Stomach (tissue), 8 donors: ENCODE measurements at regions not wholly inside any gene's neighbourhood (a gene's known extent, or its start where the extent isn't known, plus 50 kb on each side); places are given as distances from the start of the nearest gene placed in this dataset.
A peak's percentile ranks its signal among the peaks of the same experiment; 100 is the strongest.

ENCODE experiments used
- DNase-seq, 2 donors: peaks; one replicate each; pipeline versions ENCODE4 v3.0.0 to v3.0.0-alpha.2; 2013 to 2019
- H3K27ac ChIP-seq, 5 donors: fragments of 200-600 bp in 4 of 5; sonication (generic) in 4 of 5; one replicate each; pipeline ENCODE4 v1.5.1; 2013 to 2019; ENCODE audit warnings: mild to moderate bottlenecking in 1 of 5, moderate library complexity in 1 of 5
- H3K27me3 ChIP-seq, 3 donors: fragments of 200-600 bp; sonication (generic); one replicate each; pipeline ENCODE4 v1.5.1; 2017 to 2019; ENCODE audit warnings: mixed run types in 1 of 3
- H3K36me3 ChIP-seq, 4 donors: fragments of 200-600 bp; sonication (generic); 1 replicate in 3 of 4; 2 replicates in 1 of 4; pipeline ENCODE4 v1.5.1; 2016 to 2019
- H3K4me1 ChIP-seq, 4 donors: fragments of 200-600 bp; sonication (generic); one replicate each; pipeline ENCODE4 v1.5.1; 2016 to 2019
- H3K4me3 ChIP-seq, 4 donors: fragments of 200-600 bp; sonication (generic) in 3 of 4; one replicate each; pipeline ENCODE4 v1.5.1; 2016 to 2019; ENCODE audit warnings: mild to moderate bottlenecking in 1 of 4
- H3K9me3 ChIP-seq, 4 donors: fragments of 200-600 bp; sonication (generic); one replicate each; pipeline ENCODE4 v1.5.1; 2016 to 2019
- EP300 ChIP-seq: sonication (generic); formaldehyde crosslinking; IDR thresholded peaks from one replicate; pipeline ENCODE4 v1.6.1; 2017; ENCODE audit warnings: antibody characterized with exemption
- POLR2A ChIP-seq, 4 donors: fragments of 450-650 bp; IDR thresholded peaks; one replicate each; pipeline ENCODE4 v1.6.1; 2016; ENCODE audit warnings: antibody characterized with exemption in 4 of 4, control low read depth in 2 of 4, mild to moderate bottlenecking in 1 of 4, moderate library complexity in 1 of 4
- POLR2AphosphoS5 ChIP-seq, 3 donors: sonication (generic); formaldehyde crosslinking; IDR thresholded peaks; one replicate each; pipeline ENCODE4 v1.6.1; 2016; ENCODE audit warnings: antibody characterized with exemption in 3 of 3
- WGBS, 5 donors: extraction: QIAGEN DNeasy Blood & Tissue Kit in 3 of 5; methylation state at CpG; one replicate each; pipeline versions ENCODE4 v1.1.5 to v1.1.7; 2013 to 2018; 5-methylcytosine and 5-hydroxymethylcytosine counted together
- intact Hi-C: fragments of 100-400 bp; cut with DNase I; formaldehyde crosslinking; loops from one replicate; pipeline ENCODE4 v1.15.1; 2023; ENCODE audit warnings: low total_unique reads
- TF ChIP-seq, protein P1 (sequence below), 7 experiments: fragments of 450-650 bp in 4 of 7; fragments of 200-600 bp in 3 of 7; sonication (generic) in 3 of 7; IDR thresholded peaks; one replicate each; pipeline ENCODE4 v1.5.1; 2016 to 2019; ENCODE audit warnings: antibody characterized with exemption in 7 of 7, control low read depth in 2 of 7, mild to moderate bottlenecking in 1 of 7
- donor health status: healthy with polysubstance abuse.
- donor health status: Bipolar disorder and iron deficiency.
- donor health status: healthy.

DNA sequence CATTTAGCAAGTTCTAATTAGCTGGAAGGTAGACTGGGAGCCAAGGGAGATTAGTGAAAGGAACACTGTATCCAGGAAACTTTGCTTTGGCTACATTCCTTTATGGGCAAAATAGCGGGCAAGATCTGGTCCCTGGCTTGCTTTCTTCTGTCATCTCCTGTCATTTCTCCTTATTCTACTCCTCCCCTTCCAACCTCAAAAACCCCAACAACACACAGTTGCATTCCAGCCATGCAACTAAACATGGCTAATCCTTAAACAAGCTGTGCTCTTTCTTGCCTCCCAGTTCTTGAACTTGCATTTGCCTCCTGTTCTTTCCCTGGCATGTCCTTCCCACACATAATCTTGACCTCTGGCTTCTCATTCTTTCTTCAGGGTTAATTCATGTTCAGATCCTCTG is 59.5 kb upstream of the CDCA7L start:
- peaks cover 0 to 10% (median 4%) of the 10 kb centered on the region in 4 donors for H3K4me1 ChIP-seq
- DNase-seq: no peak
- intact Hi-C loops: no loop called here
- H3K27me3 ChIP-seq: peaks cover 0 to 13% (median 0%) of the 10 kb centered on the region in 3 donors
- WGBS, 5 donors: 30 to 90% (median 56%) methylated on average over 1 of the region's 1 CpG
- TF ChIP-seq POLR2AphosphoS5 (IDR thresholded peaks at IDR 0.05): no peak
- TF ChIP-seq, protein P1, sequence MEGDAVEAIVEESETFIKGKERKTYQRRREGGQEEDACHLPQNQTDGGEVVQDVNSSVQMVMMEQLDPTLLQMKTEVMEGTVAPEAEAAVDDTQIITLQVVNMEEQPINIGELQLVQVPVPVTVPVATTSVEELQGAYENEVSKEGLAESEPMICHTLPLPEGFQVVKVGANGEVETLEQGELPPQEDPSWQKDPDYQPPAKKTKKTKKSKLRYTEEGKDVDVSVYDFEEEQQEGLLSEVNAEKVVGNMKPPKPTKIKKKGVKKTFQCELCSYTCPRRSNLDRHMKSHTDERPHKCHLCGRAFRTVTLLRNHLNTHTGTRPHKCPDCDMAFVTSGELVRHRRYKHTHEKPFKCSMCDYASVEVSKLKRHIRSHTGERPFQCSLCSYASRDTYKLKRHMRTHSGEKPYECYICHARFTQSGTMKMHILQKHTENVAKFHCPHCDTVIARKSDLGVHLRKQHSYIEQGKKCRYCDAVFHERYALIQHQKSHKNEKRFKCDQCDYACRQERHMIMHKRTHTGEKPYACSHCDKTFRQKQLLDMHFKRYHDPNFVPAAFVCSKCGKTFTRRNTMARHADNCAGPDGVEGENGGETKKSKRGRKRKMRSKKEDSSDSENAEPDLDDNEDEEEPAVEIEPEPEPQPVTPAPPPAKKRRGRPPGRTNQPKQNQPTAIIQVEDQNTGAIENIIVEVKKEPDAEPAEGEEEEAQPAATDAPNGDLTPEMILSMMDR (IDR thresholded peaks at IDR 0.05): no peak
- TF ChIP-seq POLR2A (IDR thresholded peaks at IDR 0.05): no peak
- TF ChIP-seq EP300: no peak
- H3K27ac ChIP-seq: no peak overlapping the region
- no peaks in the 10 kb centered on the region for H3K9me3 ChIP-seq
- H3K36me3 ChIP-seq: no peaks in the 10 kb centered on the region
- no peak overlapping the region for H3K4me3 ChIP-seq

DNA sequence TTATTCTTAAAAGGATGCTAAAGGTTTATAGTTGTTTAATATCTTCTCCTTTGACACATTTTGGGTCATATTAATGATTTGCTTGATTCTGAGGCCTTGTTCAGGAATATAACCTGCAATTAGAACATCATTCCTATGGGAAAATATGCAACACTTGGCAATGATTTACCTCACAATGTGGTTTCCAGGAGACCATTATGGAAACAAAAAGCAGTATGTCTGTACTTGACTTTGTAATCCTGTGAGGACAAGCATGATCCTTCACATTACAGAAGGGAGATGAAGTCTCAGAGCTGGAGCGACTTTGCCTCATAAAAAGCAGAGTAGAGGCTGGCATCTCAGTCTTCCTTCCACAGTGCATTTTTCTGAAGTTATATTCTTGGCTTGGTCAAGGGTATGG is 57.0 kb upstream of the CDCA7L start:
- 44 to 83% (median 78%) methylated on average over 1 of the region's 1 CpG for WGBS, 5 donors
- TF ChIP-seq POLR2AphosphoS5 (IDR thresholded peaks at IDR 0.05) (no peak), POLR2A (IDR thresholded peaks at IDR 0.05) (no peak), EP300 (no peak)
- TF ChIP-seq, protein P1 (IDR thresholded peaks at IDR 0.05): no peak
- H3K27me3 ChIP-seq: no peaks in the 10 kb centered on the region
- peak in 1 of 2 donors; percentile 23 for DNase-seq
- H3K9me3 ChIP-seq: no peaks in the 10 kb centered on the region
- H3K36me3 ChIP-seq: no peaks in the 10 kb centered on the region
- intact Hi-C loops: no loop called here
- H3K27ac ChIP-seq: no peak overlapping the region
- H3K4me3 ChIP-seq: no peak overlapping the region
- peaks cover 0 to 9% (median 3%) of the 10 kb centered on the region in 4 donors for H3K4me1 ChIP-seq

DNA sequence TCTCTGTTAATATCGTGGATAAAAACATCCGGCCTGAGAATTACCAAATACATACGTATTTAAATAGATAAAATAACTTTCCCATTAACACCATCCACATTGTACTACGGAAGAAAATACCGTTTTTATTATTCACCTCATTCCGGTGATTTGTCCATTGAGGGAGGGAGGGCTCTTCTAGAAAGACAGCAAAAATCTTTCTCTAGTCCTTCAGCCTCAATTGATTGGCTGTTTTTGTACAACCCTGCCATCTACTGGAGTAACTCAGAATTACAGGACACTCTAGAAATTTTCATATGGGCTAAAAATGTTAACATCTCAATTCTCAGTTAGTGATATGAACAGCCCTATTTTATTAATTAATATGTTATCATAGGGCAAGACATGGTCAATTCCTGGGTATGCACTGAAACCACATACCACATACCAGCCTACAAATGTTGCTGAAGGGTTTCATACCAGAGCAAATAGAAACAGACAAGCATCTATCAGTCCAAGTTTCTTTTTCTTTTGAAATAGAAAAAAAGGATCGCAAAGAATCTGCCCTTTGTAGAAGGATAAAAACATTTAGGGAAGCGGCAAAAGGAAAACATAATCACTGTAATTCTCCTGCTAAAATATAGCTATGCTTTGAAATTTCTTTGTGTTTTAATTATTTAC is 55.8 kb upstream of the CDCA7L start:
- intact Hi-C loops: no loop called here
- H3K27me3 ChIP-seq: no peaks in the 10 kb centered on the region
- H3K27ac ChIP-seq: no peak overlapping the region
- H3K36me3 ChIP-seq: no peaks in the 10 kb centered on the region
- peak in 1 of 2 donors; percentile 76 for DNase-seq
- peaks cover 0 to 9% (median 3%) of the 10 kb centered on the region in 4 donors for H3K4me1 ChIP-seq
- TF ChIP-seq, protein P1 (IDR thresholded peaks at IDR 0.05): peak in 5 of 7 experiments; percentile 48 to 87 (median 75)
- TF ChIP-seq EP300: no peak
- H3K9me3 ChIP-seq: no peaks in the 10 kb centered on the region
- WGBS, 5 donors: 13 to 15% (median 15%) methylated on average over 8 of the region's 8 CpGs
- no peak overlapping the region for H3K4me3 ChIP-seq

DNA sequence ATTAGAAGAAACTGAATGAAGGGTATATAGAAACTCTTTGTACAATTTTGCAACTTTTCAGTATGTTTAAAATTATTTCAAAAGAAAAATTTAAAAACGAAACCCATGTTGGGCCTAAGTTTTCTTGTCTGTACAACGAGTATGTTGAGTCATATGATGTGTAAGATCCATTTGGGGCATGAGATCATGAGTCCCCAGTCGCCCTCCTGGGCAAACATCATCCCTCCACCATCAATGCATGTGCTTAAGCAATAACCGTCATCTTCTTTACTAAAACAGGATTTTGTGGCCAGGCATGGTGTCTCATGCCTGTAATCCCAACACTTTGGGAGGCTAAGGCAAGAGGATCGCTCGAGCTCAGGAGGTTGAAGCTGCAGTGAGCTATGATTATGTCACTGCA is 54.2 kb upstream of the CDCA7L start:
- intact Hi-C loops: no loop called here
- no peak for TF ChIP-seq POLR2A (IDR thresholded peaks at IDR 0.05)
- TF ChIP-seq EP300: no peak
- TF ChIP-seq, protein P1 (IDR thresholded peaks at IDR 0.05): no peak
- TF ChIP-seq POLR2AphosphoS5 (IDR thresholded peaks at IDR 0.05): no peak

More for the DNA sequence above, 54.2 kb upstream of the CDCA7L start:
- no peaks in the 10 kb centered on the region for H3K36me3 ChIP-seq
- H3K9me3 ChIP-seq: no peaks in the 10 kb centered on the region
- H3K4me1 ChIP-seq: peaks cover 0 to 9% (median 3%) of the 10 kb centered on the region in 4 donors
- H3K27ac ChIP-seq: no peak overlapping the region
- no peaks in the 10 kb centered on the region for H3K27me3 ChIP-seq
- no peak for DNase-seq
- H3K4me3 ChIP-seq: no peak overlapping the region
- WGBS, 5 donors: 75 to 86% (median 83%) methylated on average over 6 of the region's 6 CpGs
